HG03095 (cell line): ENCODE measurements at regions not wholly inside any gene's neighbourhood (a gene's known extent, or its start where the extent isn't known, plus 50 kb on each side); places are given as distances from the start of the nearest gene placed in this dataset.

Experiments used
- ATAC-seq: cut with Tn5 transposase; IDR thresholded peaks from one replicate; pipeline ENCODE4 v1.9.1; 2021; ENCODE audit warnings: moderate library complexity; ENCODE audit not compliant: unreplicated experiment

DNA sequence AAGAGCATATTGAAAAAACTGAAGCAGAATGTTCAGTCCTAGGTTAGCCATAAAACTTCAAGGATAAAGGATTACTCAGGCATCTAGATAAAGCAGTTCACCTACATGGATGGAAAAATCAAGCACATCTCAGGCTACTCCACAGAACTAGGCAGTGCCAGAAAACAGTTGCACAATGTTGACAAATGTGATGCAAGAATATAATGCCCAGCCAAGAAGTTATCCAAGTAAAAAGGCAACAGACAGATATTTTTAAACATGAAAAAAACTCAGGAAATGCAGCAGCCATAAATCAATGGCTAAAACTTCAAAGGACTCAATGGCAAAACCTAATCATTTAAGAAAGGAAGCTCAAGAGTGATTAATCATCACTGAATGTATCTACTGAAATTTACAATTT lies 456.0 kb upstream of the FAM241A start:
- no peak for ATAC-seq

DNA sequence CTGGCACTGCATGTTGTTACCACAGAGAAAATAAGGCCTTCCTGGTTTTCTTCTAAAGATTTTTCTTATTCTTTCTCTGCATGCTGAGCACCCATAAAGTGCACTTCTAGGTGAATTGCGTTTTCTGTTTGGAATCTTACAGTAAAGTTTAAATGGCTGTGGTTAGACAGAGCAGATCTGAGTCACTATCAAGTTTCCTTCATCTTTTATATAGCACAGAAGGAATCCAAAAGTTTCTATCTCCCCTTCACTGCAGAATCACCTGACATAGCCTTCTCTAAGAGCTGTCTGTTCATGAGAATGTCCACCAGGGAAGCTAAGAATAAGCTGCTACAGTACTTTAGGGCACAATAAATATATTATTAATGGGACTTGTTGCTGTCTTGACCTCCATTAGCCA lies 455.5 kb upstream of the FAM241A start:
- ATAC-seq, result no peak

DNA sequence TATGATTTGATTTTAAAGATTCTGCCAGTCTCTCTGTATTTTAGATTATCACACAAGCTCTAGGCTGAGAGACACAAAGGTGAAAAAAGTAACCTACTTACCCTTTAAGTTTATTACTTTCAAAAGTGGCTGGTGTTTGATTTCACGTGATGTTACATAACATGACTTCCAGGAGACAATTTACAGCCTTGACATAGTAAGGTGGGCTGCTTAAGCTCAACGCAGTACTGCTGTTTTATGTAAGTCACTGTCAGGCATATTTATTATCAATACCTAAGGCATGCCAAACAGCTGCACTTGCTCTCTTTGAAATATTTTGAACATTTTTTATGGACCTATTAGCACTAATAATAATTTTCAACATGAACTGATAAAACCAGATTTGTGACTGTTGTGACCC lies 451.5 kb upstream of the FAM241A start:
- no peak for ATAC-seq

DNA sequence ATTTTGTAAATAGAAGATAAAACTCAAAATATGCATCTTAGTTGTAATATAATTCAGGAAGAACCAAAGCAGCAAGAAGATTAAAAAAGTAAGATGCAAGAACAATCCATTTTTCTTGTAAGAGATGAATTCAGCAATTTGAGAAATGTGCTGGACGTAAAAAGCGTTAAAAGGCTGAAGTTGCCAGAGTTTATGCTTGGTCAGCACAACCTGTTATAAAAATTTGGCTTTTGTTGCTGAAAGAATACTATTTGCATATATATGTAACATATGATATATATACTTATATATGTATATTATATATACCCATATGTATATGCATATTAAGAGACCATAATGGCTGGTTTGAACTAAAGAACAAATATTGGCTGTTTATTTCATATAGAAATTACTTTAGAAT lies 449.6 kb upstream of the FAM241A start:
- no peak for ATAC-seq

DNA sequence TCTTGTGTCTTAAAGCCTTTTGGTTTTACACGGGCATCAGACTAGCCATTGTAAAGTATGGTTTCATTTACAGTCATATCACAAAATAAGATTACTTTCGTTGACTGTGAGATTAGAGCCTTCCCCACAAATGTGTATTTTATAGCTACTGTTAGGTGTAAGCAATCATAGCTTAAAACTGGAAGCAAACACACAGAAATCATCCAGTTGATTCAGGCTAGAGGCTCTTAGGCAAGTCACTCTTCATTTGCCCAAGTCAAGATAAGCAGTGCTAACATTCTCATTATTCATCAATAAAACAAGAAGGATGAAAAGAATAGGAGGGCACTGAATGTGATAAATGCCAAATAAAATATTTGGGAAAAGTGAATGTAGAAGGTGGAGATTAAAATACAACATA lies 448.7 kb upstream of the FAM241A start:
- ATAC-seq, result no peak

DNA sequence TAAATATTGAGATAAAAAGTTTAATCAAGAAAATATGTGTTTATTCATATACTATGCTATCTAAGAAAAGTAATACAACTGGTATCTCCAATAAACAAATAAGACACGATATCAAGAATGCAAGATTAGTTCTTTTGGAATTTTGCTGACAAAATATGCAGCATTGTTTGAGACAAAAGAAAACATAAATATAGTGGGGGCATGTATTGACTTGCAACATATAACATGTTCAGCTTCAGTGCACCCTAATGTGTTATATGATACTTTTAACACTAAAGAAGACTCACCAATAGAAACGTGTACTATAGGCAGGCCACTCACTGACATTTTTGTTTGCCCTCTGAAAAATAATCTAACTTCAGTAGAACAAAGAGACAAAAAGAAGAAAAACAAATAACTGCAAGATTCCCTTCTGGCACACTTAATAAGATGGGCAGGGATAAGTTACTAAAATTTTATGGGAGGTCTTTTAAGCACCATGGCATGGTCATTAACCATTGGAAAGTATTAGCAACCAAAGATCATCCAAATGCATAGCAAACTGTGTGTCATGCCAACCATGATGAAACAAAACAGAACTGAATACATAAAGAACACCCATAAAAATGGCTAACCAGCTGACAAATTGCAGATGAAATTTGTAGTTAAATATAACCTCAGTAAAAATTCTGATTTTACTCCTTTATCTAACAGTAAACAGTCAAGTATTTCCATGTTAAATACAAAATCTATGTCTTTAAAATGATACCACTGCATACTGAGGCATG lies 447.9 kb upstream of the FAM241A start:
- no peak for ATAC-seq

DNA sequence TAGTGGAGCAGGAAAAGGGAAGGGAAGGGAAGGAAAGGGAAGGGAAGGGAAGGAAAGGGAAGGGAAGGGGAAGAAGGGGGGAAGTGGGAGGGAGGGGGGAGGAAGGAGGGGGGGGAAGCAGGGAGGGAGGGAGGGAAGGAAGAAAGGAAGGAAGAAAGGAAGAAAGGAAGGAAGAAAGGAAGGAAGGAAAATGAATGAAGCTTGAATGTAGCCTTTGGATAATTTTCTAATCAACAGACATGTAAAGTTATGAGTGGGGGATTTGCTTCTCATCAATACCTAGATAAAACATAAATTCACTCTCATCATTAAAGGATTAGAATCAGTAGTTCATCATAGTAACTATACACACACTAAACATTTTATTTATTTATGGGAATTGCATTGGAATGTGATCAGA lies 446.9 kb upstream of the FAM241A start:
- no peak for ATAC-seq

DNA sequence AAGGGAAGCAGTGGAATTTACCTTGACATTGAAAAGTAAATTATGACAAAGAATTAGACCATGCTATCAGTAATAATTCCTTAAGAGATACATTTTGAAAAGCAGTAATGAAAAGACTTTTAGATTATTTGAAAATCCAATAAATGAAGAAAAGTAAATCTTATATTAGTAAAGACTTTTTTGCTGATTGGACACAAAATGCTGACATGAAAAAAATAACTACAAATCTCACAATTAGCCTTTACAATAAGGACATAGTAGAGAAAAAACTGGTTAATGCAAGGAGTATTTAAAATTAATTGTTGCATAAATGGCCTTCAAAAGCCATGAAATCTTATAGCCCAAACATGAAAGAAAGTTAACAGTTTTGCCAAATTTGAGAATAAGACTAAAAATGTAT lies 446.1 kb upstream of the FAM241A start:
- no peak for ATAC-seq

DNA sequence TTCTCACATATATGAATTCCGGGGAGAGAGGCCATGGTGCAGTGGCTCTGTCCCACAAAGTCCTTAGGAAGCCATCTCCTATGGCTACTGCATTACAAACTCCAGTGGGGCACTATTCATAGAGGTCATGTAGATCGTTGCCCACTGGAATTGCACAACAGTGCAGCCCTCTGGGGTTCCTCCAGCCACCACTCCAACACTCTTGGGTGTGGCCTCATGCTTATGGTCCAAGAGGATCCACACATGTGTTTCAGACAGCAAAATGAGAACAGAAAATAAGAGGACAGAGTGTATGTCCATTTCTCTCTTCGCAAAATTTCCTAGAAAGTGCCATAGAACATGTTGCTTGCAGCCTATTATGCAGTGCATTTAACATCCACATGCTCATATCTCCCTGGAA lies 444.2 kb upstream of the FAM241A start:
- ATAC-seq, result no peak

DNA sequence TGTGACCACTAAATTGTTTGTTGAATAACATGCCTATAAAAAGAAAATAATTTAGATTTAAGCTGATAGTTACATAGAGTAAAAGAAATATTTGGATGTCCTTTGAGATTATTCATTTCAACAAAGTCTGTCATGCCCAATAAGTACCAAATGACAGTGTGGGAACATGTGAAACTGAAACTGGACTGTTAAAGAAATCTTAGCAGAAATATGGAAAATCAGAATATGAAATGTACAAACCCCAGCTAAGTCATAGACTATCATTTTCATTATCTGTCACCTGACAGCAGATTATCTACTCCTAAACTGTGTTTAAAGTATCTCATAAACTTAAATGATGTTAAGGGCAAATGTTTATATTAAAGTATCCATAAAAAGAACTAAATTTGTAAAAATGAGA lies 437.8 kb upstream of the FAM241A start:
- no peak for ATAC-seq

DNA sequence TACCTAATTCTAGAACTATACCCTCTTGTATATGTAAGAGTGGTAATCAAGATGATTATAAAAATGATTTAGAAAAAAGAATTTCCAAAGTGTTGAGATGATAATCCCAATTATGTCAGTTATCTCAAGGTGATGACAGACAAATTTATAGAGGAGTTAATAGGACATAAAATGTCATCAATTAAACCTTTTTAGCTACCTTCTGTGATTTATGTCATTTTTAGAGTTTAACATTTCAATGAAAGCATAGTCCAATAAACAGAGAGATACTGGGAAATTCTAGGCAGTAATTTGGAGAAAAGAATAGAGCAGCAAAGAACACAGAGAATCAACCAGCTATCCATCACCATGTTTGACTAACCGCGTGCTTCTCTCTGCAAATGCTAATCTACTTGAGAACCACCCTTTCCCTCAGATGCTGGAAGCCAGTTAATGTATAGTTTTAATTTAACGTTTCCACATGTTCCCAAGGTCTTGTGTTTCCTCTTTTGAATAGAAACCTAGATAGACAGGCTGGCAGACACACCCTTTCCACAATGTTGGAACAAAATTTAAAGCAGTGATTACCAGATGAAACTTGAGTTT lies 433.1 kb upstream of the FAM241A start:
- no peak for ATAC-seq

DNA sequence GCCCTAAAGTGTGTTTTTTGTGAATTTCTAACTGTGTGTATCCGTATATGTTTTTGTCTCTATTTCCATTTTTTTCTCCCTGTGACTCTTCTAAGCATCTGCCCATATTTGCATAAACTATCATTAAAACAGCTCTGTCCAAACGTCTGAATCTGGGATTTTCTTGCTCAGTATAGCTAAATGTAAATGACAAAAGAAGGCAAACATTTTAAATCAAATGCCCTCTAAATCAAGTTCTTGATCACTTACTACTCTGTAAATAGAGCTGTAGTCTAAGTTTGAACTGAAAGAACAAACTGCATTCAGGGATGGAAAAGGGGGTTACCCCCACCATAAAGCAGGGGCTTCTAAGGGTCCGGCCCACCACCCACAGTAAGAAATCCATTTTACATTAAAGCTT lies 432.0 kb upstream of the FAM241A start:
- ATAC-seq, result no peak

DNA sequence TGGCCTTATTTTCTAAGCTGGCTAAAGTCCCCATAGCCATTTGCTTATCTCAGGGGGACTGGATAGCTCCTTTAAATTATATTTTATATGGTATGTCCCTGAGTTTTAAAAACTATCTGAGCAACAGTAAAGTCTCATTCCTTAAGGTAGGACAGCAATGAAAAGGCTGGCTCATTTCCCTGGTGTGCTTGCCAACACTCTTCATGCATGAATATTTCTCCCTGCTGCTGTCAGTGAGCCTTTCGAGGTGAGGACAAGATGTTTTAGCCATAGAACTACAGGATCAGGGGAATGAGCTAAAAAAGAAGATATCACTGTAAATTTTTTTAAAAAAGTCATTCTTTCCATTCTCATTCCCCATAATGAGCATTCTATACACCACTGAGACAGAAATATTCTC lies 427.3 kb upstream of the FAM241A start:
- ATAC-seq, result no peak

DNA sequence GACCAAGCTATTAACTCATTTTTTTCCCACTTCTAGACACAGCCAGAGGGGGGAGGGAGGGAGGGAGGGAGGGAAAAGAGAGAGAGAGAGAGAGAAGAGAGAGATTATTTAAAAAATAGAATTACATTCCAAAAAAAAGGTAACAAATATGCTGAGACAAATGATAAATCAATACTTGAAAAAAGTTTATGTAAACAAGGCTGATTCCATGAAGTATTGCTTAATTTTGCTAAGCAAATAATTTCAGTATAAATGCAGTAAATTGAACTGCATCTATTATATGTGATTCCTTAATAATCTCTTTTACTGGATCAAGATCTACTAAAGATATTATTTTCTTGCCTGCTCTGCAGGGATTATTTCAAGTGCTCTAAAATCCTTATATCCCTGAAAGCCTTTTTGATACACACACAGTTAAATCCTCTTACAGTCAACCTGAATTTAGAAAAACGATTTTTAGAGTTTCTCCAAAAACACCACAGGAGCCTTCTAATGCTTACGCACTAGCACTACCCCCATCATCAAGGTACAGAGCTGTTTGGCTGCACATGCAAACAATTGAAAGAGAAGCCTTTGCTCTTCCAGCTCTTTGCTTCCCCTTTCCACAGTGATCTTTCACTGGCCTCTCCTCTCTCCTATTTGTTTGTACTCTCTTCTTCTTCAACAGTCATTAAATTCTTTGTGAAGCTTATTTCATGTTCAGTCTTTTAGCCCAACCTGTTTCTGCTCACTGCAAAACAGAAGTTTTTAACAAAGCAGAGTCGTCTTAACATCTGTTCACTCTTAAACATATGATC lies 426.3 kb upstream of the FAM241A start:
- ATAC-seq, result no peak

DNA sequence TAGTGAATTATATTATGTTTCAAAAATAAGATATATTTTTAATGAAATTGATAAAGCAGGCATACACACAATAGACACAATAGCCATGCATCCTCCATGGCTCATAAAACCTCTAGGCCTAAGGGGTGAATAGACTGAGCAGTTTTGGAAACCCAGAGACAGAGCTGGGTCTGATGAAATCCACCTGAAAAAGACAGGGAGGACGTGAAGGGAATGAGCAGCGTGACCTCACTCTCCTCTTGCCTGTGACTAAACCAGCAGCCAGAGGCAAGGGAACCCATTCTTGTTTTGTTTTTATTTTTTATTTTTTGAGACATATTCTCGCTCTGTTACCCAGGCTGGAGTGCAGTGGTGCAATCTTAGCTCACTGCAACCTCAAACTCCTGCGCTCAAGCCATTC lies 424.4 kb upstream of the FAM241A start:
- ATAC-seq, result no peak

DNA sequence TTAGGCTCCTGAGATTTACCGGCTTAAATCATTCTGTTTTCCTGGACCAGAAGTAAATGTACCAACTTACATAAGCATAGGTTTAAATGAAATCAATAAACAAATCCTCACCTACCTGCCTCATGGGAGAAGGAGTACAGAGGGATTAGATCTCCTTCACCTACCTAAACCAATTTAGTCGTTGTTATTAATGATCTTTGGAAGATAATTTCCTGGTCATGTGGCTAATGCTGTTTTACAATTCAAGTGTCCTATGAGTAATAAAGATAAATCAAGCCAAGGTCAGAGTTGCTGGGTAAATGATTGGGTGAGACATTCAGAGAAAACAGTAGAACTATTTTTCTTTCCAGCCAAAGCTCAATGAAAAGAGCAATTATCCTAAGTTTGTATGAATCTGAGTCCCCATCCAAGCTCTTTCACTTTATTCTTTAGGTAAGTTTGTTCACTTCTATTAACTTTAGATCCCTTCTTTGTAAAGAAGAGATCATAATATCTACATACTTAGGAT lies 423.0 kb upstream of the FAM241A start:
- ATAC-seq, result no peak

DNA sequence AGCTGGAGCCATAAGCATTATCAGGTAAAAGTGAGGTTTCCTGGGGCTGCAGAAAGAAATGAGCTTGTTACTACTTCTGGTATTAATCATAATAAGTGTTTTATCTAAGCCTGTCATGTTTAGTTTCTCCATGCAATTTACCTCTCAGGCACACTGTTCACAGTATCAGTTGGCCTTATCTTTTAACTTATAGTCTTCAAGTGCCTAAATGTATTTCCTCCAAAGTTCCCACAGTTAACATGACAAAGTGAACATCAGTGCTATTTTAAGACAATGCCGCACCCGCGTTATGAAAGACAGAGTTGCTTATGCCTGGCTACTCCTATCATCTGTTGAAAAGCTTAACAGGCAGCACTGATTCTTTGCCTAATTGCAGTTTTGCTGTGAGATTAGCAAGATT lies 408.7 kb upstream of the FAM241A start:
- no peak for ATAC-seq

DNA sequence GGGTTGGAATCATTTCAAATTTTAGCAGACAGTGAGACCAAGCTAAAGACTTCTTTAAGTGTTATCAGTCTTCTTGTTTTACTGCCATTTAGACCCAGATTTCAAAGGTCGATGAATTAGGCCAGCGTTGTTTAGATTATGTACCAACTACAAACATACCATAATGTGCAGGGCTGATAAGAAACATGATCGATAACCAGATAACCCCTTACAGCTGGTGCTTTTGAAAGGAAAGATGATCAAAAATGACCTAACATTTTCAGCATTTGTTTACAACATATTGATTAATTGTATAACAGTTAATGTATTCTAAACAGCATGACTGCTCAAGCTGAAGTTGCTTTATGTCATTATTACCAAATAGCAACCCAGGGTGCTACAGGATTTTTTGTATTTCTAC lies 400.4 kb upstream of the FAM241A start:
- ATAC-seq, result no peak

DNA sequence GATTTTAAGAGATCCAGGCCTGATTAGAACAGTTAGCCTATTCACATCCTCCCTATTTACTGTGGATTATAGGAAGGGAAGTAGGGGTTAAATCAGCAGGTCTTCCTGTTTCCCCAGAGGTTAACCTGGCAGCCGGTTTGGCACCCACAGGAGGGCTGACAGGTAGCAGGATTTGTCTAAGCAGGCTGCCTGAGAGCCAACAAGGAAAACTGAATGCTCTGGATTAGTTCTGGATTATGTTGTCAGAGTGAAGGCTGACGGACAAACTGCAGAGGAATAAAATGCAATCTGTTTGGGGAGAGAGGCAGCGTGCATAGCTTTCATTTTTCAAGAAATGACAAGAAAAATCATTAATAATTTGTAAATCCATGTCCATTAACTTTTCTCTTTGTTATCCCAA lies 397.1 kb upstream of the FAM241A start:
- ATAC-seq, result no peak

DNA sequence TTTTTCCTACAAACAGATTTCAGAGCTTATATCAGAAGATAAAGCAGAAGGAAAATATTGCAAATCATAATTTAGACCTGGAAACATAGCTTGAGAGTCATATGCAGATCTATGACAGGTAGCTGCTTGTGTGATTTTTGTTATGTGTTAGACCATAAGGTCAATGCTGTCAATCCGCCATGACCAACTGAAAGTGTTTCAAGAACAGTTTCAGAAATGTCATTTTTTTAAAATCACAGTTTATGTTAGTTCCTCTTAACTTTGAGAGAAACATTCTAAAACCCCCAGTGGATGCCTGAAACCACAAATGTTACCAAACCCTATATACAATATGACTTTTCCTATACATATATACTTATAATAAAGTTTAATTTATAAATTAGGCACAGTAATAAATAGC lies 391.3 kb upstream of the FAM241A start:
- no peak for ATAC-seq

DNA sequence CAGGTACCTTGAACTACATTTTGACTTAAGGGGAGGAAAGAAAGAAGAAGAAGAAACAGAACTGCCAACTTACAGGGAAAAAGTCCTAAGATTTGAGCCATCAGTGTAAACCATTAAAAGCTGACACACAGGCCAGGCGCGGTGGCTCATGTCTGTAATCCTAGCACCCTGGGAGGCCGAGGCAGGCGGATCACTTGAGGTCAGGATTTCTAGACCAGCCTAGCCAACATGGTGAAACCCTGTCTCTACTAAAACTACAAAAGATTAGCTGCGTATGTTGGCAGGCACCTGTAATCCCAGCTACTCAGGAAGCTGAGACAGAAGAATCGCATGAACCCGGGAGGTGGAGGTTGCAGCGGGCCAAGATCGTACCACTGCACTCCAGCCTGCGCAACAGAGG lies 389.7 kb upstream of the FAM241A start:
- ATAC-seq, result no peak

DNA sequence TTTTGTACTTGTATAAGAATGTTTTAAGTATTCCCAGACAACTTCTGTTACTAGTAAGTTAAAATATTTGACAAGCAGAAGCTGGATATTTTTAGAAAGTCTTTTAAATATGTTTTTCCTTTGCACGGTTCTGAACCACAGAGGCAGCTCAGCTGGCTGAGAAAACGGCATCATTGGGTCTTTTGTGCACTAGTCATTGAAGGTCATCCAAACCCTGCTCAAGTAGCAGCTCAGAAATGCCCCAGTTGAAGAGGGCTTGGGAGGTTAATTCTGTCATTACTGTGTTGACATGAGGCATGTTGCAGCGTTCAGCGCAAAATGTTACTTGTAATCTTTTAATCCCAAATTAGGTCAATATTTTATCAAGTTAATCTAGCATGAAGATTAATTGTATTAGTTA lies 383.7 kb upstream of the FAM241A start:
- no peak for ATAC-seq
